Colonic mucosa (tissue), 4 donors: ENCODE measurements at regions not wholly inside any gene's neighbourhood (a gene's known extent, or its start where the extent isn't known, plus 50 kb on each side); places are given as distances from the start of the nearest gene placed in this dataset.

Experiments used
- DNase-seq: peaks from one replicate; pipeline ENCODE4 v3.0.0-alpha.2; 2020
- H3K27ac ChIP-seq: fragments of 200-600 bp; one replicate; pipeline ENCODE4 v1.8.0; 2021
- H3K27me3 ChIP-seq: fragments of 200-600 bp; one replicate; pipeline ENCODE4 v1.8.0; 2021
- H3K36me3 ChIP-seq: fragments of 200-600 bp; one replicate; pipeline ENCODE4 v1.8.0; 2021
- H3K4me1 ChIP-seq: fragments of 200-600 bp; one replicate; pipeline ENCODE4 v1.8.0; 2021; ENCODE audit warnings: mild to moderate bottlenecking
- H3K4me3 ChIP-seq: fragments of 200-600 bp; one replicate; pipeline ENCODE4 v1.8.0; 2021
- H3K9ac ChIP-seq, 2 donors: one replicate each; pipeline ENCODE4 v1.7.0; 2013; ENCODE audit warnings: control low read depth in 2 of 2, low read depth in 2 of 2, low read length in 2 of 2
- H3K9me3 ChIP-seq: fragments of 200-600 bp; one replicate; pipeline ENCODE4 v1.8.0; 2021
- CTCF ChIP-seq: fragments of 200-600 bp; IDR thresholded peaks from one replicate; pipeline ENCODE4 v1.8.0; 2022; ENCODE audit warnings: antibody characterized with exemption, mild to moderate bottlenecking
- intact Hi-C: fragments of 100-400 bp; cut with DNase I; formaldehyde crosslinking; loops from one replicate; pipeline ENCODE4 v1.14.1; 2022
- donor health status: healthy.
- donor health status: DM: no; HTN: no; CAD: no.
- donor health status: DM: no; HTN: no; CAD: no.

DNA sequence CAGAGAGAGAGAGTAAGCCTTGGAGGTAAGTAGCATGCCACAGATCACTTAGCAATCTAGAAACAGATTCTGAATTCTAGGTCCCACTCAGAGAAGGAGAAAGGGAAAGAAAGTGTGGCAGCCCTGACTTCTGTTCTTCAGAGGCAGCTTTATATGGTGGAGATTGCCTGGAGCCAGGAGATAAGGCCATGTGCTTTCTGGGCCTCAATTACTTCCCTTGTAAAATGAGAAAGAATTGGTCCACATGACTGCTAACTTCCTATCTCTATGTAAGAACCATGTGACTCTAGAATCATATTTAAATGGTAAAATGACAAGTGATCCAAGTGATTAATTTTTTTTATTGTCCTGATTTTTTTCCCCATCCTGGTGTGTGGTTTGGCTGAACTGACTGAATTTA, 64.1 kb downstream of the HHEX start:
- no peak for DNase-seq
- peaks cover 7% of the 10 kb centered on the region for H3K4me1 ChIP-seq
- no peaks in the 10 kb centered on the region for H3K9me3 ChIP-seq
- H3K27ac ChIP-seq = no peak overlapping the region
- TF ChIP-seq CTCF = no peak
- intact Hi-C loops = no loop called here
- no peak overlapping the region for H3K4me3 ChIP-seq
- H3K9ac ChIP-seq = no peak overlapping the region
- no peaks in the 10 kb centered on the region for H3K36me3 ChIP-seq
- no peaks in the 10 kb centered on the region for H3K27me3 ChIP-seq

- no peak for TF ChIP-seq CTCF
- peaks cover 7% of the 10 kb centered on the region for H3K4me1 ChIP-seq
- H3K9me3 ChIP-seq = no peaks in the 10 kb centered on the region
- H3K36me3 ChIP-seq = no peaks in the 10 kb centered on the region
- intact Hi-C loops = no loop called here
- H3K27ac ChIP-seq = peak overlapping the region; percentile 41
- DNase-seq = no peak
- no peaks in the 10 kb centered on the region for H3K27me3 ChIP-seq
- H3K4me3 ChIP-seq = no peak overlapping the region
- no peak overlapping the region for H3K9ac ChIP-seq
These were observed 66.0 kb downstream of the HHEX start for GRCh38 chr10:92755725-92756124.

- Histone ChIP-seq H3K9ac (no peak overlapping the region), H3K4me3 (no peak overlapping the region), H3K4me1 (peaks cover 7% of the 10 kb centered on the region), H3K27me3 (no peaks in the 10 kb centered on the region), H3K27ac (peak overlapping the region; percentile 48), H3K9me3 (no peaks in the 10 kb centered on the region), H3K36me3 (no peaks in the 10 kb centered on the region)
- intact Hi-C loops = no loop called here
- no peak for DNase-seq
- no peak for TF ChIP-seq CTCF
These were observed 66.7 kb downstream of the HHEX start for GRCh38 chr10:92756201-92757065.

GRCh38 chr10:92757066-92757710, 67.4 kb downstream of the HHEX start:
- Histone ChIP-seq H3K27ac (peak overlapping the region; percentile 48), H3K4me1 (peaks cover 7% of the 10 kb centered on the region), H3K4me3 (no peak overlapping the region), H3K27me3 (no peaks in the 10 kb centered on the region), H3K9ac (no peak overlapping the region), H3K9me3 (no peaks in the 10 kb centered on the region), H3K36me3 (no peaks in the 10 kb centered on the region)
- intact Hi-C loops = no loop called here
- TF ChIP-seq CTCF = no peak
- DNase-seq = peak; percentile 72

GRCh38 chr10:92757711-92758104, 68.0 kb downstream of the HHEX start:
- DNase-seq = no peak
- Histone ChIP-seq H3K9ac (no peak overlapping the region), H3K27me3 (no peaks in the 10 kb centered on the region), H3K4me3 (no peak overlapping the region), H3K4me1 (peaks cover 7% of the 10 kb centered on the region), H3K27ac (peak overlapping the region; percentile 48), H3K36me3 (no peaks in the 10 kb centered on the region), H3K9me3 (no peaks in the 10 kb centered on the region)
- intact Hi-C loops = no loop called here
- no peak for TF ChIP-seq CTCF
